Neural cell (in vitro differentiated cells): ENCODE measurements at regions not wholly inside any gene's neighbourhood (a gene's known extent, or its start where the extent isn't known, plus 50 kb on each side); places are given as distances from the start of the nearest gene placed in this dataset.

ENCODE experiments used
- CTCF ChIP-seq: fragments of 450-650 bp; IDR thresholded peaks from 2 replicates; pipeline ENCODE4 v1.5.1; 2014; ENCODE audit warnings: antibody characterized with exemption, mild to moderate bottlenecking, moderate library complexity; ENCODE audit not compliant: poor library complexity, severe bottlenecking
- EP300 ChIP-seq: fragments of 450-650 bp; conservative IDR thresholded peaks from 2 replicates; pipeline ENCODE4 v1.6.1; 2014; ENCODE audit warnings: antibody characterized with exemption, mild to moderate bottlenecking, moderate library complexity; ENCODE audit not compliant: poor library complexity, severe bottlenecking
- EZH2 ChIP-seq: fragments of 200-600, 300-800 bp; shearing (Covaris generic), sonication (generic); IDR thresholded peaks from 2 replicates; pipeline ENCODE4 v1.6.1; 2014; ENCODE audit warnings: antibody characterized with exemption, low read length, borderline replicate concordance, mild to moderate bottlenecking; ENCODE audit not compliant: insufficient read depth, poor library complexity, severe bottlenecking

GRCh38 chr10:1881636-1882035 lies 144.3 kb upstream of the ADARB2 start:
- TF ChIP-seq CTCF = no peak
- TF ChIP-seq EP300 = no peak
- no peak for TF ChIP-seq EZH2
